SU-DHL-6 (cell line): ENCODE measurements at regions not wholly inside any gene's neighbourhood (a gene's known extent, or its start where the extent isn't known, plus 50 kb on each side); places are given as distances from the start of the nearest gene placed in this dataset.

ENCODE experiments used
- H2AFZ ChIP-seq: fragments of 200-600 bp; sonication (generic); 2 replicates; pipeline ENCODE4 v1.6.1; 2014; ENCODE audit warnings: low read depth, mild to moderate bottlenecking, moderate library complexity, mixed read lengths, antibody characterized with exemption, low read length; ENCODE audit not compliant: severe bottlenecking
- H3F3A ChIP-seq: fragments of 200-600 bp; shearing (Covaris generic); 2 replicates; pipeline ENCODE4 v1.6.0; 2016; ENCODE audit warnings: antibody characterized with exemption, mild to moderate bottlenecking; ENCODE audit not compliant: insufficient read depth
- H3K27ac ChIP-seq: fragments of 200-600 bp; sonication (generic); 2 replicates; pipeline ENCODE4 v1.5.1; 2016; ENCODE audit warnings: low read depth, mild to moderate bottlenecking, low read length, moderate library complexity, mixed read lengths
- H3K27me3 ChIP-seq: fragments of 200-600 bp; sonication (generic), shearing (Covaris generic); 2 replicates; pipeline ENCODE4 v1.6.0; 2014; ENCODE audit warnings: mild to moderate bottlenecking, low read length
- H3K36me3 ChIP-seq: fragments of 200-600 bp; sonication (generic); 2 replicates; pipeline ENCODE4 v1.6.1; 2014; ENCODE audit warnings: mild to moderate bottlenecking, low read length, mixed read lengths
- H3K4me2 ChIP-seq: fragments of 300-600, 200-600 bp; shearing (Covaris generic), sonication (generic); 2 replicates; pipeline ENCODE4 v1.6.0; 2014; ENCODE audit warnings: low read length, low read depth, mild to moderate bottlenecking; ENCODE audit not compliant: poor library complexity, severe bottlenecking
- H3K4me3 ChIP-seq: fragments of 200-600 bp; sonication (generic); 2 replicates; pipeline ENCODE4 v1.5.1; 2014; ENCODE audit warnings: antibody characterized with exemption, low read length, mild to moderate bottlenecking, mixed read lengths; ENCODE audit not compliant: insufficient read depth, poor library complexity, severe bottlenecking
- H3K79me2 ChIP-seq: fragments of 200-600 bp; sonication (generic); 2 replicates; pipeline ENCODE4 v1.6.1; 2014; ENCODE audit warnings: mild to moderate bottlenecking, low read length, moderate library complexity; ENCODE audit not compliant: insufficient read depth
- H3K9ac ChIP-seq: fragments of 200-600 bp; sonication (generic); 2 replicates; pipeline ENCODE4 v1.7.0; 2014; ENCODE audit warnings: mild to moderate bottlenecking, low read length
- H3K9me2 ChIP-seq: fragments of 200-600 bp; sonication (generic); replicated peaks from 2 replicates; pipeline ENCODE4 v1.6.1; 2014; ENCODE audit warnings: low read length; ENCODE audit not compliant: insufficient read depth
- H3K9me3 ChIP-seq: fragments of 200-600 bp; sonication (generic); 2 replicates; pipeline ENCODE4 v1.6.1; 2014; ENCODE audit warnings: low read length, mixed read lengths; ENCODE audit not compliant: insufficient read depth
- H4K20me1 ChIP-seq: fragments of 200-600 bp; sonication (generic); 2 replicates; pipeline ENCODE4 v1.6.1; 2014; ENCODE audit warnings: low read depth, mild to moderate bottlenecking, antibody characterized with exemption, low read length, moderate library complexity, mixed read lengths
- CTCF ChIP-seq: fragments of 200-600 bp; sonication (generic); IDR thresholded peaks from one replicate; pipeline ENCODE4 v1.5.1; 2017; ENCODE audit warnings: antibody characterized with exemption, mild to moderate bottlenecking, low read length, moderate library complexity; ENCODE audit not compliant: insufficient read depth, poor library complexity, severe bottlenecking
- EZH2phosphoT487 ChIP-seq: fragments of 200-600 bp; sonication (generic), shearing (Covaris generic); conservative IDR thresholded peaks from 2 replicates; pipeline ENCODE4 v1.6.1; 2018; ENCODE audit warnings: mild to moderate bottlenecking, antibody characterized with exemption, low read length, moderate library complexity, mixed read lengths

GRCh38 chr14:100384277-100384676 lies 61.1 kb downstream of the SLC25A47 start:
- Histone ChIP-seq H3K27me3 (no peaks in the 10 kb centered on the region), H3K9me3 (no peaks in the 10 kb centered on the region), H3K36me3 (no peaks in the 10 kb centered on the region), H3K9me2 (no peaks in the 10 kb centered on the region), H3K27ac (no peak overlapping the region), H3K79me2 (no peaks in the 10 kb centered on the region), H4K20me1 (no peaks in the 10 kb centered on the region), H3K4me3 (no peak overlapping the region), H2AFZ (no peak overlapping the region), H3F3A (no peaks in the 10 kb centered on the region; the same call in 1 of the 2 replicates), H3K9ac (no peak overlapping the region), H3K4me2 (no peak overlapping the region)
- TF ChIP-seq EZH2phosphoT487 (no peak), CTCF (no peak)

GRCh38 chr14:100384819-100385813 lies 62.0 kb downstream of the SLC25A47 start:
- H3K27ac ChIP-seq = no peak overlapping the region
- TF ChIP-seq EZH2phosphoT487 (no peak), CTCF (no peak)
- no peaks in the 10 kb centered on the region for H4K20me1 ChIP-seq
- no peak overlapping the region for H2AFZ ChIP-seq
- no peak overlapping the region for H3K4me2 ChIP-seq
- no peaks in the 10 kb centered on the region for H3K9me2 ChIP-seq
- no peak overlapping the region for H3K4me3 ChIP-seq
- H3K27me3 ChIP-seq = no peaks in the 10 kb centered on the region
- H3F3A ChIP-seq = no peaks in the 10 kb centered on the region; the same call in 1 of the 2 replicates
- H3K9me3 ChIP-seq = no peaks in the 10 kb centered on the region
- no peaks in the 10 kb centered on the region for H3K79me2 ChIP-seq
- no peak overlapping the region for H3K9ac ChIP-seq
- no peaks in the 10 kb centered on the region for H3K36me3 ChIP-seq

- Histone ChIP-seq H3K4me3 (no peak overlapping the region), H4K20me1 (no peaks in the 10 kb centered on the region), H3K27me3 (no peaks in the 10 kb centered on the region), H3K9me3 (no peaks in the 10 kb centered on the region), H3K27ac (no peak overlapping the region), H3K36me3 (no peaks in the 10 kb centered on the region), H3K9me2 (no peaks in the 10 kb centered on the region), H2AFZ (no peak overlapping the region), H3K4me2 (no peak overlapping the region), H3F3A (no peaks in the 10 kb centered on the region; the same call in 1 of the 2 replicates), H3K9ac (no peak overlapping the region), H3K79me2 (no peaks in the 10 kb centered on the region)
- TF ChIP-seq EZH2phosphoT487 (no peak), CTCF (no peak)
Observed at GRCh38 chr14:100386121-100386520, 63.0 kb downstream of the SLC25A47 start.
